ENCODE measurements at regions not wholly inside any gene's neighbourhood (a gene's known extent, or its start where the extent isn't known, plus 50 kb on each side); places are given as distances from the start of the nearest gene placed in this dataset.

DNA sequence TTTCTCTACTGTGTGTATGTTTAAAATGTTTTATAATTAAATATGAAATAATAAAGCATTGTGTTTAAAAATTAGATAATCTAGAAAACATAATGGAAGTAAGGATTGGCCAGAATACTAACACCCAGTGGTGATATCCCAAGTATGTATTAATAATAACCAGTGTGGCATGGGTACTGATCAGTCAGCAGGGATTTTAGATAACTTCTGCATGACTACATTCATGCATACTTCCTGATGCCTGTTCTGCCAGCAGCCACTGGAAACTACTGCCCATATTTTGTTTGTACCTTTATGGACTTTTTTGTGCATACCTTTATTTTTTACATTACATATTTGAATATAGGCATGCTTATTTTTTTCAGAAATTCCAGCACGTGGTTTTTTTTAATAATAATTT, 156.6 kb upstream of the TMEM196 start:
- ATAC-seq (replicated peaks in 1 of 4) = no peak
- ChIA-PET POLR2A (no interaction called here), CTCF (no interaction called here)
- no peaks in the 10 kb centered on the region for H3K4me1 ChIP-seq (ENCODE audit: control insufficient read depth in 1 of 2, extremely low read depth in 1 of 2, insufficient read depth in 2 of 2, low read length in 2 of 2)
- no peaks in the 10 kb centered on the region for H3K36me3 ChIP-seq (ENCODE audit: control insufficient read depth in 2 of 2, extremely low read depth in 1 of 2, insufficient read depth in 1 of 2, low read length in 1 of 2)
- no peaks in the 10 kb centered on the region for H3K4me1 Mint-ChIP-seq
- WGBS (ENCODE audit: insufficient coverage) = no CpG with 5 or more reads among the region's 1 CpG
- no peaks in the 10 kb centered on the region for H3K27me3 ChIP-seq (replicated peaks in 1 of 2; ENCODE audit: control insufficient read depth in 2 of 2, extremely low read depth in 1 of 2, insufficient read depth in 2 of 2, low read length in 1 of 2)
- H3K27me3 Mint-ChIP-seq = no peaks in the 10 kb centered on the region
- no peak overlapping the region for H3K4me3 ChIP-seq (ENCODE audit: control insufficient read depth in 1 of 2, extremely low read depth in 1 of 2, low read length in 1 of 2)
- H3K36me3 Mint-ChIP-seq = no peaks in the 10 kb centered on the region
- no peak overlapping the region for H3K27ac Mint-ChIP-seq
- H3K9me3 Mint-ChIP-seq = peaks cover 0 to 8% (median 5%) of the 10 kb centered on the region in 3 donors
- H3K4me3 Mint-ChIP-seq = no peak overlapping the region
- no peak for DNase-seq
- no peaks in the 10 kb centered on the region for H3K9me3 ChIP-seq
- H3K27ac ChIP-seq (ENCODE audit: low read length) = no peak overlapping the region

GRCh38 chr7:19928247-19928646, 154.8 kb upstream of the TMEM196 start:
- Mint-ChIP-seq H3K27ac (no peak overlapping the region), H3K4me3 (no peak overlapping the region), H3K9me3 (peaks cover 0 to 5% (median 3%) of the 10 kb centered on the region in 3 donors), H3K27me3 (no peaks in the 10 kb centered on the region), H3K4me1 (no peaks in the 10 kb centered on the region), H3K36me3 (no peaks in the 10 kb centered on the region)
- CTCF ChIA-PET = no interaction called here
- no peak for DNase-seq
- H3K27me3 ChIP-seq (replicated peaks in 1 of 2; ENCODE audit: control insufficient read depth in 2 of 2, extremely low read depth in 1 of 2, insufficient read depth in 2 of 2, low read length in 1 of 2) = no peaks in the 10 kb centered on the region
- no peak overlapping the region for H3K4me3 ChIP-seq (ENCODE audit: control insufficient read depth in 1 of 2, extremely low read depth in 1 of 2, low read length in 1 of 2)
- H3K36me3 ChIP-seq (ENCODE audit: control insufficient read depth in 2 of 2, extremely low read depth in 1 of 2, insufficient read depth in 1 of 2, low read length in 1 of 2) = no peaks in the 10 kb centered on the region
- POLR2A ChIA-PET = no interaction called here
- no peaks in the 10 kb centered on the region for H3K9me3 ChIP-seq
- H3K27ac ChIP-seq (ENCODE audit: low read length) = no peak overlapping the region
- H3K4me1 ChIP-seq (ENCODE audit: control insufficient read depth in 1 of 2, extremely low read depth in 1 of 2, insufficient read depth in 2 of 2, low read length in 2 of 2) = no peaks in the 10 kb centered on the region
- ATAC-seq (replicated peaks in 1 of 4) = no peak

DNA sequence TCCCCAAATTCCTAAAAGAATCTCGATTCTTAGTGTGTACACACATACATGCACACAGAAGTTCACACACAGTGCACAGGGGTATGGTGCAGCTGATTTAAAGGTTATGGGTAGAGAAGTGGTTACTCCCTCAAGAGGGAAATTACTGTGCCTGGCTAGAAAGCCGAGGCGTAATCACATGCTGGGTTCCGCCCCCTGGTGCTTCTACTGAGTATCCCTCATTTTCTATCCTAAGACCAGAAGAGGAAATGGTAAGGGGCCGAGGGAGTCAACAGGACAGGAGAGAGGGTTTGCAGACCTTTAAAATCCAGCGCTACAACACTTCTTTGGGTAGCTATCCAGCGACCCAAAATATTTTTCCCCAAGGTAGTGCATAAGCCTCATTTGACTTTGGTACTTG, 147.3 kb upstream of the TMEM196 start:
- no peaks in the 10 kb centered on the region for H3K27me3 Mint-ChIP-seq
- no peak overlapping the region for H3K4me3 ChIP-seq (ENCODE audit: control insufficient read depth in 1 of 2, extremely low read depth in 1 of 2, low read length in 1 of 2)
- no peaks in the 10 kb centered on the region for H3K36me3 ChIP-seq (ENCODE audit: control insufficient read depth in 2 of 2, extremely low read depth in 1 of 2, insufficient read depth in 1 of 2, low read length in 1 of 2)
- H3K27ac ChIP-seq (ENCODE audit: low read length) = no peak overlapping the region
- H3K27ac Mint-ChIP-seq = no peak overlapping the region
- no peak for DNase-seq
- POLR2A ChIA-PET = no interaction called here
- no peak for ATAC-seq (replicated peaks in 1 of 4)
- no peak overlapping the region for H3K4me3 Mint-ChIP-seq
- no peaks in the 10 kb centered on the region for H3K9me3 Mint-ChIP-seq
- no peaks in the 10 kb centered on the region for H3K36me3 Mint-ChIP-seq
- H3K9me3 ChIP-seq = no peaks in the 10 kb centered on the region
- H3K27me3 ChIP-seq (replicated peaks in 1 of 2; ENCODE audit: control insufficient read depth in 2 of 2, extremely low read depth in 1 of 2, insufficient read depth in 2 of 2, low read length in 1 of 2) = no peaks in the 10 kb centered on the region
- CTCF ChIA-PET = no interaction called here
- no peaks in the 10 kb centered on the region for H3K4me1 Mint-ChIP-seq
- 100% methylated on average over 1 of the region's 7 CpGs for WGBS (ENCODE audit: insufficient coverage)
- H3K4me1 ChIP-seq (ENCODE audit: control insufficient read depth in 1 of 2, extremely low read depth in 1 of 2, insufficient read depth in 2 of 2, low read length in 2 of 2) = no peaks in the 10 kb centered on the region

GRCh38 chr7:19920166-19920565, 146.7 kb upstream of the TMEM196 start:
- ChIA-PET POLR2A (no interaction called here), CTCF (no interaction called here)
- no peaks in the 10 kb centered on the region for H3K4me1 Mint-ChIP-seq
- no peak overlapping the region for H3K27ac ChIP-seq (ENCODE audit: low read length)
- 86% methylated on average over 4 of the region's 6 CpGs for WGBS (ENCODE audit: insufficient coverage)
- no peak overlapping the region for H3K4me3 Mint-ChIP-seq
- H3K4me3 ChIP-seq (ENCODE audit: control insufficient read depth in 1 of 2, extremely low read depth in 1 of 2, low read length in 1 of 2) = no peak overlapping the region
- no peaks in the 10 kb centered on the region for H3K27me3 Mint-ChIP-seq
- no peak overlapping the region for H3K27ac Mint-ChIP-seq
- DNase-seq (no peak), ATAC-seq (replicated peaks in 1 of 4) (no peak)
- no peaks in the 10 kb centered on the region for H3K36me3 Mint-ChIP-seq
- H3K9me3 ChIP-seq = no peaks in the 10 kb centered on the region
- H3K27me3 ChIP-seq (replicated peaks in 1 of 2; ENCODE audit: control insufficient read depth in 2 of 2, extremely low read depth in 1 of 2, insufficient read depth in 2 of 2, low read length in 1 of 2) = no peaks in the 10 kb centered on the region
- no peaks in the 10 kb centered on the region for H3K9me3 Mint-ChIP-seq
- no peaks in the 10 kb centered on the region for H3K4me1 ChIP-seq (ENCODE audit: control insufficient read depth in 1 of 2, extremely low read depth in 1 of 2, insufficient read depth in 2 of 2, low read length in 2 of 2)
- no peaks in the 10 kb centered on the region for H3K36me3 ChIP-seq (ENCODE audit: control insufficient read depth in 2 of 2, extremely low read depth in 1 of 2, insufficient read depth in 1 of 2, low read length in 1 of 2)

DNA sequence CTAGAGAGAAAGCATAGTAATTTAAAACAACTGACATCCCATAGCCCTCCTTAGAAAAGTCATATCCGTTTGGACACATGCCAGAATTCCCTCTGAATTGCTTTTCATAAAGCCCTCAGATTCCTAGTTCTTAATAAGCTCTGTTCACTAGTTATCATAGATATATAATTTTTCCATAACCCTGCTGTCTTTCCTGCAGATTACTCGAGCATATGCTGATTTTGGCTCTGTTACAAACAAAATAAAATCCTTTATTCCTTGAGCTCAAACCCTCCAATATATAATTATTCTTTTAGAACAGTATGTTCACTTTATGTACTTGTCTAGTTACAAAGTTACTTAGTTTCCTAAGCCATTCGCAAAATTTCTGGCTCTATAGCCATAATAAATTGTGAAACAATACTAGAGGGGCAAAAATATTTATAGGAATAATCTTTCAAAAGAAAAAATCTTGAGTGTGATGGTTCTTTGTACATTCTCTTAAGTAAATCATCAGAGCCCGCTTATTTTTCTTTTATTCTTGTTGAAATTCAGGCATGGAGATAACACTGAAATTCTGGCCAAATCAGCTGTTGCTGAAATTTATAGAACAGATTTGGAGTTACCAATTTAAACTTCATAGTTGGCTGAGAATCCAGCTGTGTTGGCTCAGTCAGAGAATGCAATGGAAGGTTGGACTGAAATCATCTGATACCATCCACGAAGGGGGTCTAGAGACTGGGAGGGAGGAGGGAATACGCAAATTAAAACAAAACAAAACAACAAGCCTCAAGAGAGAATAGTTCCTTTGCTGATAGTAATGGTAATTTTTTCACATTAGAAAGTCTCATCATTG, 146.1 kb upstream of the TMEM196 start:
- H3K4me1 ChIP-seq (ENCODE audit: control insufficient read depth in 1 of 2, extremely low read depth in 1 of 2, insufficient read depth in 2 of 2, low read length in 2 of 2) = no peaks in the 10 kb centered on the region
- Mint-ChIP-seq H3K27ac (no peak overlapping the region), H3K4me3 (no peak overlapping the region), H3K27me3 (no peaks in the 10 kb centered on the region), H3K36me3 (no peaks in the 10 kb centered on the region), H3K4me1 (no peaks in the 10 kb centered on the region), H3K9me3 (peaks cover 0 to 2% (median 0%) of the 10 kb centered on the region in 3 donors)
- no peak overlapping the region for H3K4me3 ChIP-seq (ENCODE audit: control insufficient read depth in 1 of 2, extremely low read depth in 1 of 2, low read length in 1 of 2)
- no peaks in the 10 kb centered on the region for H3K27me3 ChIP-seq (replicated peaks in 1 of 2; ENCODE audit: control insufficient read depth in 2 of 2, extremely low read depth in 1 of 2, insufficient read depth in 2 of 2, low read length in 1 of 2)
- ATAC-seq (replicated peaks in 1 of 4) (no peak), DNase-seq (no peak)
- no peaks in the 10 kb centered on the region for H3K36me3 ChIP-seq (ENCODE audit: control insufficient read depth in 2 of 2, extremely low read depth in 1 of 2, insufficient read depth in 1 of 2, low read length in 1 of 2)
- CTCF ChIA-PET = interaction anchor here in 1 of 2 donors (0.7 kb wide), 1 partner anchor 114 kb away, joined by 3 read pairs; no protein-coding TSS in a partner anchor
- WGBS (ENCODE audit: insufficient coverage) = 80% methylated on average over 1 of the region's 6 CpGs
- no peaks in the 10 kb centered on the region for H3K9me3 ChIP-seq
- POLR2A ChIA-PET = no interaction called here
- H3K27ac ChIP-seq (ENCODE audit: low read length) = no peak overlapping the region

DNA sequence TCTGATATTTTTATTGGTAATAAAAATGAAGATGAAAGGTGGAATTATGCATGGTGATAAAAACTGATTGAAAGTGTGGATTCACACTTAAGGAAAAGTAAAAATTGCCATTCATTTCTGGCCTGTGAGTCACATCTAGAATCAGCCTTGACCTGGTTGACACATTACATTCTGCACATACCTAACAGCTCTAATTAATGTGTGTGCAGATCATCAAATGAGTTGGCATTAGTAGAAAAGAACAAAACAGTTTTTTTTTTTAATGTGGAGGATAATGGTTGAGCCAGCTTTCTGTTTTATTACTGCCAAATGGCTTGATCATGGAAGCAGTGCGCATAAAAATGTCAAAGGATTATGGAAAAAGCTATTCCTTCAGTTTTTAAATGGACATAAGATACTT, 142.6 kb upstream of the TMEM196 start:
- Histone ChIP-seq H3K36me3 (ENCODE audit: control insufficient read depth in 2 of 2, extremely low read depth in 1 of 2, insufficient read depth in 1 of 2, low read length in 1 of 2) (no peaks in the 10 kb centered on the region), H3K9me3 (no peaks in the 10 kb centered on the region), H3K27me3 (replicated peaks in 1 of 2; ENCODE audit: control insufficient read depth in 2 of 2, extremely low read depth in 1 of 2, insufficient read depth in 2 of 2, low read length in 1 of 2) (no peaks in the 10 kb centered on the region), H3K27ac (ENCODE audit: low read length) (no peak overlapping the region), H3K4me1 (ENCODE audit: control insufficient read depth in 1 of 2, extremely low read depth in 1 of 2, insufficient read depth in 2 of 2, low read length in 2 of 2) (no peaks in the 10 kb centered on the region), H3K4me3 (ENCODE audit: control insufficient read depth in 1 of 2, extremely low read depth in 1 of 2, low read length in 1 of 2) (no peak overlapping the region)
- ATAC-seq (replicated peaks in 1 of 4) = no peak
- Mint-ChIP-seq H3K4me1 (no peaks in the 10 kb centered on the region), H3K27me3 (no peaks in the 10 kb centered on the region), H3K9me3 (peaks cover 0 to 2% (median 1%) of the 10 kb centered on the region in 3 donors), H3K27ac (no peak overlapping the region), H3K4me3 (no peak overlapping the region), H3K36me3 (no peaks in the 10 kb centered on the region)
- no peak for DNase-seq
- no CpG with 5 or more reads among the region's 1 CpG for WGBS (ENCODE audit: insufficient coverage)
- ChIA-PET CTCF (no interaction called here), POLR2A (no interaction called here)

DNA sequence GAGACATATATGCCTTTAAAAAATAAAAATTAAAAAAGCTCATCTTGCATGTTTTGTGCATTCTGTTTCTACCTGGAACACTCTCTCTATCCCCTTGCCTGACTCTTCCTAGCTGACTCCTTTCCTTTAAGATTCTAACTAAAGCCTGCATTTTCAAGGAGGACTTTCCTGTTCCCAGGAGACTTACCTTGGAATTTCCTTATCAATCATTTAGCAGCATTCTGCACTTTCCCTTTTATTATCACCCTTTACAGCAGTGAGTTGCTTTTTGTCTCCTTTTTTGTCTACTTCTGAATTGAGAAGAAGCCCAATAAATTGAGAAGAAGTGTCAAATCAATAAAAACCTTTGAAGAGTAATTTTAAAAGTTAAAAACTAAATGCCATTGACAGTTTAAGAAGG, 142.2 kb upstream of the TMEM196 start:
- H3K9me3 ChIP-seq = no peaks in the 10 kb centered on the region
- Mint-ChIP-seq H3K4me1 (no peaks in the 10 kb centered on the region), H3K9me3 (peaks cover 0 to 4% (median 2%) of the 10 kb centered on the region in 3 donors), H3K27ac (no peak overlapping the region), H3K27me3 (no peaks in the 10 kb centered on the region), H3K36me3 (no peaks in the 10 kb centered on the region), H3K4me3 (no peak overlapping the region)
- ChIA-PET POLR2A (no interaction called here), CTCF (no interaction called here)
- no peak for DNase-seq
- no peak overlapping the region for H3K27ac ChIP-seq (ENCODE audit: low read length)
- no peak overlapping the region for H3K4me3 ChIP-seq (ENCODE audit: control insufficient read depth in 1 of 2, extremely low read depth in 1 of 2, low read length in 1 of 2)
- no peaks in the 10 kb centered on the region for H3K27me3 ChIP-seq (replicated peaks in 1 of 2; ENCODE audit: control insufficient read depth in 2 of 2, extremely low read depth in 1 of 2, insufficient read depth in 2 of 2, low read length in 1 of 2)
- ATAC-seq (replicated peaks in 1 of 4) = no peak
- no peaks in the 10 kb centered on the region for H3K36me3 ChIP-seq (ENCODE audit: control insufficient read depth in 2 of 2, extremely low read depth in 1 of 2, insufficient read depth in 1 of 2, low read length in 1 of 2)
- H3K4me1 ChIP-seq (ENCODE audit: control insufficient read depth in 1 of 2, extremely low read depth in 1 of 2, insufficient read depth in 2 of 2, low read length in 2 of 2) = no peaks in the 10 kb centered on the region

Data from T-cell (primary cell).